ENCODE measurements at regions not wholly inside any gene's neighbourhood (a gene's known extent, or its start where the extent isn't known, plus 50 kb on each side); places are given as distances from the start of the nearest gene placed in this dataset.

DNA sequence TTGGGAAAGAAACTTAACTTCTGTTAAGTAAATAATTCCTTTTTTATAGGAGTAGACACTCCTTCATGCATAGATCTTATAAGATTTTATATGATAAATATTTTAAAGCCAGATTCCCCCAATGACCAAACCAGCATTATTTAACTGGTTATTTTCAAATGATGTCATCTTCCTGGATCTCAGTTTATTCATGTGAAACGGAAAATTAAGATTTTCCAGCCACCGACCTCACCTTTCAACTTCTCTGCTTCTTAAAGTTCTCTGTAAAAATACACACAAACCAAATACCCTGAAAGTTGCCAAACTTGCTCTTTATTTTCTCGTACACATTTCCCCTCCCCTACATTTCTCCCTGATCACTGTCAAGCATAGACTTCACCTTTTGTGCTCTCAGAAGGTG is 364.2 kb downstream of the GALC start:
- TF ChIP-seq EZH2 (IDR thresholded peaks at IDR 0.05; ENCODE audit: borderline replicate concordance) (no peak), EZH2phosphoT487 (IDR thresholded peaks at IDR 0.05; ENCODE audit: low read depth, severe bottlenecking, unreplicated experiment) (no peak)
- TF ChIP-seq, protein P1, sequence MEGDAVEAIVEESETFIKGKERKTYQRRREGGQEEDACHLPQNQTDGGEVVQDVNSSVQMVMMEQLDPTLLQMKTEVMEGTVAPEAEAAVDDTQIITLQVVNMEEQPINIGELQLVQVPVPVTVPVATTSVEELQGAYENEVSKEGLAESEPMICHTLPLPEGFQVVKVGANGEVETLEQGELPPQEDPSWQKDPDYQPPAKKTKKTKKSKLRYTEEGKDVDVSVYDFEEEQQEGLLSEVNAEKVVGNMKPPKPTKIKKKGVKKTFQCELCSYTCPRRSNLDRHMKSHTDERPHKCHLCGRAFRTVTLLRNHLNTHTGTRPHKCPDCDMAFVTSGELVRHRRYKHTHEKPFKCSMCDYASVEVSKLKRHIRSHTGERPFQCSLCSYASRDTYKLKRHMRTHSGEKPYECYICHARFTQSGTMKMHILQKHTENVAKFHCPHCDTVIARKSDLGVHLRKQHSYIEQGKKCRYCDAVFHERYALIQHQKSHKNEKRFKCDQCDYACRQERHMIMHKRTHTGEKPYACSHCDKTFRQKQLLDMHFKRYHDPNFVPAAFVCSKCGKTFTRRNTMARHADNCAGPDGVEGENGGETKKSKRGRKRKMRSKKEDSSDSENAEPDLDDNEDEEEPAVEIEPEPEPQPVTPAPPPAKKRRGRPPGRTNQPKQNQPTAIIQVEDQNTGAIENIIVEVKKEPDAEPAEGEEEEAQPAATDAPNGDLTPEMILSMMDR (IDR thresholded peaks at IDR 0.05; ENCODE audit: poor library complexity), result no peak

Data from hepatocyte (in vitro differentiated cells).